Thoracic aorta (tissue), 2 donors: ENCODE measurements at regions not wholly inside any gene's neighbourhood (a gene's known extent, or its start where the extent isn't known, plus 50 kb on each side); places are given as distances from the start of the nearest gene placed in this dataset.

ENCODE experiments used
- ATAC-seq: fragments of 150-250 bp; one replicate; pipeline ENCODE4 v1.8.0; 2017; ENCODE audit warnings: low read depth; ENCODE audit not compliant: insufficient number of reproducible peaks, low FRiP score
- DNase-seq: peaks from one replicate; pipeline ENCODE4 v3.0.0-alpha.2; 2020; ENCODE audit warnings: low spot score
- H3K27ac ChIP-seq, 2 donors: fragments of 200-600 bp; sonication (generic); 1 replicate in 1 of 2; 2 replicates in 1 of 2; pipeline ENCODE4 v1.5.1; 2016; ENCODE audit warnings: mild to moderate bottlenecking in 2 of 2, moderate library complexity in 2 of 2
- H3K27me3 ChIP-seq: fragments of 200-600 bp; sonication (generic); replicated peaks from 2 replicates; pipeline ENCODE4 v1.6.0; 2016; ENCODE audit warnings: mild to moderate bottlenecking; ENCODE audit not compliant: insufficient read depth
- H3K36me3 ChIP-seq: fragments of 200-600 bp; sonication (generic); one replicate; pipeline ENCODE4 v1.5.1; 2016
- H3K4me1 ChIP-seq, 2 donors: fragments of 200-600 bp; sonication (generic); 1 replicate in 1 of 2; 2 replicates in 1 of 2; pipeline versions ENCODE4 v1.5.1 to v1.6.0; 2016; ENCODE audit warnings: low read depth in 2 of 2, mild to moderate bottlenecking in 1 of 2; ENCODE audit not compliant: control insufficient read depth in 1 of 2
- H3K4me3 ChIP-seq: fragments of 200-600 bp; sonication (generic); 2 replicates; pipeline ENCODE4 v1.5.1; 2016; ENCODE audit warnings: mild to moderate bottlenecking
- H3K9me3 ChIP-seq: fragments of 200-600 bp; sonication (generic); 2 replicates; pipeline ENCODE4 v1.5.1; 2016
- TF ChIP-seq, protein P1 (sequence below): fragments of 200-600 bp; sonication (generic); IDR thresholded peaks from one replicate; pipeline ENCODE4 v1.5.1; 2019; ENCODE audit warnings: antibody characterized with exemption

- Histone ChIP-seq H3K4me1 (no peaks in the 10 kb centered on the region), H3K36me3 (no peaks in the 10 kb centered on the region), H3K4me3 (no peak overlapping the region), H3K27ac (no peak overlapping the region), H3K9me3 (no peaks in the 10 kb centered on the region), H3K27me3 (no peaks in the 10 kb centered on the region)
- TF ChIP-seq, protein P1, sequence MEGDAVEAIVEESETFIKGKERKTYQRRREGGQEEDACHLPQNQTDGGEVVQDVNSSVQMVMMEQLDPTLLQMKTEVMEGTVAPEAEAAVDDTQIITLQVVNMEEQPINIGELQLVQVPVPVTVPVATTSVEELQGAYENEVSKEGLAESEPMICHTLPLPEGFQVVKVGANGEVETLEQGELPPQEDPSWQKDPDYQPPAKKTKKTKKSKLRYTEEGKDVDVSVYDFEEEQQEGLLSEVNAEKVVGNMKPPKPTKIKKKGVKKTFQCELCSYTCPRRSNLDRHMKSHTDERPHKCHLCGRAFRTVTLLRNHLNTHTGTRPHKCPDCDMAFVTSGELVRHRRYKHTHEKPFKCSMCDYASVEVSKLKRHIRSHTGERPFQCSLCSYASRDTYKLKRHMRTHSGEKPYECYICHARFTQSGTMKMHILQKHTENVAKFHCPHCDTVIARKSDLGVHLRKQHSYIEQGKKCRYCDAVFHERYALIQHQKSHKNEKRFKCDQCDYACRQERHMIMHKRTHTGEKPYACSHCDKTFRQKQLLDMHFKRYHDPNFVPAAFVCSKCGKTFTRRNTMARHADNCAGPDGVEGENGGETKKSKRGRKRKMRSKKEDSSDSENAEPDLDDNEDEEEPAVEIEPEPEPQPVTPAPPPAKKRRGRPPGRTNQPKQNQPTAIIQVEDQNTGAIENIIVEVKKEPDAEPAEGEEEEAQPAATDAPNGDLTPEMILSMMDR: no peak
- ATAC-seq (no peak), DNase-seq (no peak)
Measured at GRCh38 chr5:109956884-109957283, 267.2 kb downstream of the MAN2A1 start.

- DNase-seq: no peak
- Histone ChIP-seq H3K4me3 (no peak overlapping the region), H3K4me1 (peaks cover 0 to 2% of the 10 kb centered on the region in 2 donors), H3K36me3 (no peaks in the 10 kb centered on the region), H3K27ac (no peak overlapping the region), H3K27me3 (no peaks in the 10 kb centered on the region), H3K9me3 (no peaks in the 10 kb centered on the region)
- no peak for ATAC-seq
- TF ChIP-seq, protein P1: no peak
Measured at GRCh38 chr5:109958082-109958481, 268.4 kb downstream of the MAN2A1 start.

- ATAC-seq (no peak), DNase-seq (no peak)
- no peaks in the 10 kb centered on the region for H3K36me3 ChIP-seq
- no peak overlapping the region for H3K27ac ChIP-seq
- H3K4me3 ChIP-seq: no peak overlapping the region
- TF ChIP-seq, protein P1: no peak
- peaks cover 0 to 2% of the 10 kb centered on the region in 2 donors for H3K4me1 ChIP-seq
- no peaks in the 10 kb centered on the region for H3K27me3 ChIP-seq
- no peaks in the 10 kb centered on the region for H3K9me3 ChIP-seq
Measured at GRCh38 chr5:109959652-109960051, 269.9 kb downstream of the MAN2A1 start.

- Histone ChIP-seq H3K9me3 (no peaks in the 10 kb centered on the region), H3K27me3 (no peaks in the 10 kb centered on the region), H3K36me3 (no peaks in the 10 kb centered on the region), H3K4me1 (peaks cover 0 to 2% of the 10 kb centered on the region in 2 donors), H3K4me3 (no peak overlapping the region), H3K27ac (no peak overlapping the region)
- DNase-seq (no peak), ATAC-seq (no peak)
- TF ChIP-seq, protein P1: no peak
Measured at GRCh38 chr5:109961751-109962150, 272.0 kb downstream of the MAN2A1 start.

GRCh38 chr5:109962882-109963603 is 273.3 kb downstream of the MAN2A1 start:
- no peak overlapping the region for H3K27ac ChIP-seq
- H3K4me3 ChIP-seq: no peak overlapping the region
- no peaks in the 10 kb centered on the region for H3K9me3 ChIP-seq
- no peaks in the 10 kb centered on the region for H3K36me3 ChIP-seq
- ATAC-seq (no peak), DNase-seq (no peak)
- TF ChIP-seq, protein P1: no peak
- H3K4me1 ChIP-seq: peaks cover 0 to 2% of the 10 kb centered on the region in 2 donors
- no peaks in the 10 kb centered on the region for H3K27me3 ChIP-seq
